Right kidney (tissue), 1 donor: ENCODE measurements at regions not wholly inside any gene's neighbourhood (a gene's known extent, or its start where the extent isn't known, plus 50 kb on each side); places are given as distances from the start of the nearest gene placed in this dataset.
"Not testable (repeated sequence)": the region's sequence is repeated elsewhere in the genome, so short reads cannot be mapped to it uniquely, and the experiment has no call there.

Experiments
- DNase-seq: peaks from one replicate; pipeline ENCODE4 v3.0.0-alpha.2; 2016

DNA sequence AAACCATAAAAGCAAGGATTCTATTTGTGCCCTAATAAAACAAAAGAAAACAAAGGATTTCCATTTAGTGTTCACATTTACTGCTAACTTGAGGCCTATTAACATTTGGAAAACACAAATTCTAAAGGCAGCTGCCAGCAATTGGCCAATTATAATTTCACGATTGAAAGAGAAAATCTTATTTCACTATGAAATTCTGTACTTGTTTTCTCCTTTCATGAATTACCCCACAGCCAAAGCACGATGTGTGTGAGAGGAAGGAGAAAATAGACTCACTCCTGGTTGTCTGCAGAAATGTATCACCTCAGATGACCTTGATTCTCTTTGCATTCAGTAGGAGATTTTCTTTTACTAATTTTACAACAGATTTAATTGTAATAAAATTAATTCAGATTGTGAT lies 242.8 kb upstream of the GBE1 start:
- no peak for DNase-seq

DNA sequence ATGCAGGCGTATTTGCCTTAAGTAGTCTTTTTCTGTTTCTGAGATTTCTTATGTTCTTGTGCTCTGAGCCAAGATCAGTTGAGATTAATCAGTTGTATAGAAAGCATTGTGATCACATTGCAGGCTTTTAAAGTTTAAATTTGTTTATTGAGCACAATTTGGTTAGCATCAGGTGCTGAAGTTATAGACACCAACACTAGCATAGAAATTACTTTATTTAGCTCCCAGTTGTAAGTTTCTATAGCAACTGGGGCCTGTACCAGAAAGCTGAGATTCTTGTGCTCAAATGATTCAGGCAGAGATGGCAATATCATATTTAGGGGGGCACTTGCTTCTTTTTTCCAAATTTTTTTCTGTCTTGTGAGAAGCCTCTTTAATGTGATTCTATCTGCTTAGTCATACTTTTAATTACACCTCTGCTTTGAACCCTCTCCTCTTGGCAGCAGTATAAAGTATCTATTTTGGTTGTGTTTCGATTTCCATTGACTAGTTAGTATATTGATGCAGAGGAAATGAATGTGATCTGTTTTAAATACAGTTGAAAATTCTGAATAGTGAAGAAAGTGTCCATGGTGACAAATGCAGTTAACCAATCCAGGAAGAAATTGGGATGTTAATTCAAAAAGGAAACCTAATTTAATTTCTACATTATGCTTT lies 241.7 kb upstream of the GBE1 start:
- DNase-seq = no peak

- DNase-seq = no peak
These were observed 241.0 kb upstream of the GBE1 start for GRCh38 chr3:82002491-82002890.

DNA sequence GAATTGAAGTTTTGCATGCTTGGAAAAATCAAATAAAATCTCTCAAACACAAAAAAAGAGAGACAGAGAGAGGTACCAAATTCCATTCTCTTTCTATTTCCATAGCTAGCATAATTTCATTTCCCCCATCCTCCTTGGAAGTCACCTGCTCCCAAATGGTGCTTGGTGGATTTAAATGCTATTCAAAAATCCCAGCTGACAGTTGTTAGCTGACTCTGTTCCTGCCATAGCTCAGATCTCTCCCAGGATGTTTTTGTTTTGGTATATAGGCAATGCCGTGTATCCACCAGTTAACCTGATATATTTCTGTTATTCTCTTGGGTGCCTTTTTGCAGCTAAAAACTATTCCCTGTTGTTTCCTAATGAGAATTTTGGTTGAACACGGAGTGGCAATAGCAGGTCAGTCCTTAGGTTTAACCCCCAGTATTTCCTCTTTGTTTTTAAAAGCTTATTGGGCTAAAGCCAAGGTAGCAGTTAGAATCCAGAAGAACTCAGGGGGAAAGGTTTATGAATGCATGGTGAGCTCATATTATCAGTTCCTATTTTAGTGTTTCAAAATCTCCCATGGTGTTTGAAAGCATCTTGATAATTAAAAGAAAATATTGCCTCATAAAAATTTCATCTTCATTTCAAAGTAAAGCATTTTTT lies 240.0 kb upstream of the GBE1 start:
- DNase-seq = no peak

- DNase-seq = no peak
These were observed 239.3 kb upstream of the GBE1 start for GRCh38 chr3:82000773-82001172.

GRCh38 chr3:82000350-82000749 lies 238.9 kb upstream of the GBE1 start:
- no peak for DNase-seq

GRCh38 chr3:81998907-81999306 lies 237.5 kb upstream of the GBE1 start:
- no peak for DNase-seq

GRCh38 chr3:81998139-81998755 lies 236.8 kb upstream of the GBE1 start:
- no peak for DNase-seq

DNA sequence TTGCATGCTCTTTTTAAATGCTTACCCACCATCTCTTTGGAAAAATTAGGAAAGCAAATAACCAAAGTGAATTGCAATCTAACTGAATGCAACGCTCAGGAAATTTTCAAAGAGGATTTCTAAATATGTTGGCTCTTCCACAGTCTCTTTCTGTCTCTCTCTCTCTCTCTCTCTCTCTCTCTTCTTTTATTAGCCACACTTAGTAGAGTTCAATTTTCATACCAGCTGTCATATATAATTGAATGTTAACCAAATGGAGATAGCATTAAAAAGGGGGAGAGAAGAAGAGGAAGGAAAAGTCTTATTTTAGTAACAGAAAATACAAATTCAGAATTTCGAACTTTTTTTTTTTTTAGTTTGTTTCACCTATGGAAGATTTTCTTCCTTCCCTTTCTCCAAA lies 235.9 kb upstream of the GBE1 start:
- DNase-seq = no peak

GRCh38 chr3:81995329-81995728 lies 233.9 kb upstream of the GBE1 start:
- no peak for DNase-seq

- no peak for DNase-seq
These were observed 228.3 kb upstream of the GBE1 start for GRCh38 chr3:81989758-81990157.

DNA sequence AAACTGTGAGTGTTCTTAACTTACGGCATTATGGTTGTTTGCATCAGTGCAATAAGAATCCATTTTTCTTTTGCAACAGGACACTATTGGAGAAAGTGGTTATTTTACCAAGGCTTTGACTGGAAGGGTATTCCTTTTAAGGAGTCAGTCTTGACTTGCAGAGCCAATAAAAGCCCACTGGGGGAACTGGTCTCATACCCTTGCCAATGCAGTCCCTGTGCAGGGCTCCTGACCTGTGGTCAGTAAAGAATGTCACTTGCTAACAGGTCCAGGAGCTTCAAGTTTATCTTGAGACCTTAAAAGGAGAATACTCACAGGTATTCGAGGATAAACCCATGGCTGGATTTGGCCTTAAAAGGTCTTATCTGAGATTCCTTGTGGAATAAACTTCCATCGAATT lies 227.8 kb upstream of the GBE1 start:
- no peak for DNase-seq

GRCh38 chr3:81987412-81987811 lies 226.0 kb upstream of the GBE1 start:
- not testable (repeated sequence) for DNase-seq

DNA sequence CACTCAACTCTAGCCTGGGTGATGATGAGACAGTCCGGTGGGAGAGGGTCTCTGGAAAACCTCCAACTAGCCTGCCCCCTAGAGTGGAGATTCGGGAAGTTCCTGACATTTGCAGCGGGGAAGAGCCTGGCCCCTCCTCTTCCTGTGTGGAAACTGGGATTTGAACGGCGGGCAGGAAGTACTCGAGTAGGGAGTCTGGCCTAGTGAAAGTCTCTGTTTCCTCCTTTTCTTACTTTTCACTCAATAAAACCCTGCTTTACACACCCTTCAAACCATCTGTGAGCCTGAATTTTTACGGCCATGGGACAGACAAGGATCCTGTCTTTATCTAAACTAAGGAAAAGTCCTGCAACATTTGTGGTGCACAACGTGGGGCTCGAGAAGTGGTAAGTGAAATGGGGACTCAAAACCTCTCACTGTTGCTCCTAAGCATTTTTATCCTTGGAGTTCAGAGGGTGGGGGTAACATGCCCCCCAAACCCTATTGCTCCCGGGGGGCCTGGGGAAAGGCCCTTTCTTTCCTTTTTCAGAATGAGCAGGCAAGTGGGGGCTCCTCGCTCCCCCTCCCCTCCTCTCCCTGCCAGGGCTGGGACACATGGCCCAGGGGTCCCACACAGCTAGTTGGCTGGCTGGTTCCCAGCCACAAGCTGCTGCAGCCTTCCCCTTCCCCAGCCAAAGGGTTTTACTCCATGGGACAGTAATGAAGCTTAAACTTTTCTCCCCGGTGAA lies 224.7 kb upstream of the GBE1 start:
- DNase-seq = no peak

DNA sequence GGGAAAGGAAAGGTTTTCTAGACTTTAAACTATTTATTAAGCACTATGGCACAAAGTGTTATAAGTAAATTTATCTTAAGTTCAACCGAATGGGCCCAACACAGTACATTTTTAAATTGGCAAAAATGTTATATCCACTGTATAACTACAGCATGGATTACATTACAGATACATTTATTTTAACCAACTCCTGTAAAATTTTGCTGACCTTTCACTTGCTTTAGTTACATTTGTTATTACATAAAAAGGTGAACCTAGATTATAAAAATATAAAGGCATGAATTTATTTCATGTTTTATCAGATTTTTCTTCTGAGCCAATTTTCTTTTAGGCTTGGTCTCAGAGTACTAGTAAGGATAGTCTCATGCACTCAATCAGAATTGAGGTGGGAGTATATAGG lies 221.9 kb upstream of the GBE1 start:
- no peak for DNase-seq

GRCh38 chr3:81980596-81981494 lies 219.4 kb upstream of the GBE1 start:
- no peak for DNase-seq

- DNase-seq = no peak
These were observed 213.3 kb upstream of the GBE1 start for GRCh38 chr3:81974751-81975150.

GRCh38 chr3:81968658-81969057 lies 207.2 kb upstream of the GBE1 start:
- DNase-seq = no peak

- no peak for DNase-seq
These were observed 205.9 kb upstream of the GBE1 start for GRCh38 chr3:81967393-81967792.

DNA sequence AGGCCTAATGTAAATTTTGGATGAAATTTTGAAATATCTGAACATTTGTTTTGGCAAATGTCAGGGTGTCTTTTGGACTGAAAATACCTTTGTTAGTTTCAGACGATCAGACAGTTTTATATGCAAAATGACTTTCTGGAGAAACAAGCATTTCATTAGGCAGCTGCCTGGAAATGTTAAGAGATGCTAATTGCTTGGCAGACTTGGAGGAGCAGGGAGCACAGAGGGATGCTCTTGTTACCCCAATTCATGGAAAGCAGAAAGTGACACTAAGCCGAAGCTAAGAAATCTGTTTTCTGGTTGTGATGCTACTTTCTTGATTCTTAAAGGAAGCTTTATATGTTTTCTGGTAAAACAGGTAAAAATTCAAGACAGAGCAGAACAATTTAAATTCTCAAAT lies 204.3 kb upstream of the GBE1 start:
- no peak for DNase-seq

GRCh38 chr3:81962396-81962795 lies 201.0 kb upstream of the GBE1 start:
- no peak for DNase-seq

DNA sequence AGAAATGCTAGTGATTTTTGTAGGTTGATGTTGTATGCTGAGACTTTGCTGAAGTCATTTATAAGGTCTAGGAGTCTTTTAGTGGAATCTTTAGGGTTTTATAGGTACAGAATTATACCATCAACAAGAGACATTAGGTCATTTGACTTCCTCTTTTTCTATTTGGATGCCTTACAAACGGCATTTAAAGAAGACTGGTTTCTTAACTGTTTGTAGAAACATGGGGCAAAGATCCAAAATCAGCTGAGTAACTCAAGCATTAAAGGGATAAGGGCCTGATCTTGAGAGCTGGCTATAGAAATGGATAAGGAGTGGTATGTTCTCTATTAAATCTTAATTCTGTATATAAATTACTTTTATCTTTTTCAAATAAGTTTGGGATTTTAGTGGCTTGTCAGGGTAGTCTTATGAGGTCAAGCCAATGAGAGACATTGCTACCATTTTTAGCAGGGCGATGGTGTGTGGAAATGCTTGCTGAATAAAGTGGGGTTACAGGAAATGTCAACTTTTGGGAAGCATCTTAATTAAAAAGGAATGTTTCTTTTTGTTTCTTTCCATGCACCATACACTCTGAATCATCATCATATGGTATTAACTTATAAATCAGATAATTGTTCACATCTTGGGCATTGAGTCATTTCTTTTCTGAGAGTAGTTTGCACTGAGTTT lies 197.7 kb upstream of the GBE1 start:
- DNase-seq = no peak
